Inferior parietal cortex (tissue), 1 donor: ENCODE measurements at regions not wholly inside any gene's neighbourhood (a gene's known extent, or its start where the extent isn't known, plus 50 kb on each side); places are given as distances from the start of the nearest gene placed in this dataset.

Experiments
- DNase-seq: peaks from one replicate; pipeline ENCODE4 v3.0.0-alpha.2; 2016; ENCODE audit errors: extremely low spot score

- no peak for DNase-seq
Observed at GRCh38 chr1:96964761-96965160, 243.2 kb downstream of the PTBP2 start.

GRCh38 chr1:96966536-96967138, 245.1 kb downstream of the PTBP2 start:
- peak; percentile 91 for DNase-seq

- DNase-seq = no peak
Observed at GRCh38 chr1:96967311-96967710, 245.7 kb downstream of the PTBP2 start.

GRCh38 chr1:96968541-96968940, 247.0 kb downstream of the PTBP2 start:
- DNase-seq = peak; percentile 32

- no peak for DNase-seq
Observed at GRCh38 chr1:96968983-96969382, 247.4 kb downstream of the PTBP2 start.

- DNase-seq = no peak
Observed at GRCh38 chr1:96969656-96970163, 248.1 kb downstream of the PTBP2 start.

GRCh38 chr1:96971439-96971838, 249.9 kb downstream of the PTBP2 start:
- DNase-seq = no peak

- no peak for DNase-seq
Observed at GRCh38 chr1:96971849-96972602, 250.4 kb downstream of the PTBP2 start.

GRCh38 chr1:96973605-96974004, 252.0 kb downstream of the PTBP2 start:
- DNase-seq = no peak

GRCh38 chr1:96978444-96978843, 256.9 kb downstream of the PTBP2 start:
- no peak for DNase-seq

- no peak for DNase-seq
Observed at GRCh38 chr1:96978901-96979300, 257.3 kb downstream of the PTBP2 start.

- DNase-seq = no peak
Observed at GRCh38 chr1:96979304-96980268, 258.0 kb downstream of the PTBP2 start.

- DNase-seq = no peak
Observed at GRCh38 chr1:96980448-96980847, 258.9 kb downstream of the PTBP2 start.

- DNase-seq = no peak
Observed at GRCh38 chr1:96981181-96981580, 259.6 kb downstream of the PTBP2 start.

- DNase-seq = no peak
Observed at GRCh38 chr1:96982118-96982517, 260.5 kb downstream of the PTBP2 start.

GRCh38 chr1:96983866-96984265, 262.3 kb downstream of the PTBP2 start:
- no peak for DNase-seq

GRCh38 chr1:96987186-96987703, 265.7 kb downstream of the PTBP2 start:
- DNase-seq = no peak

- DNase-seq = no peak
Observed at GRCh38 chr1:96989302-96989701, 267.7 kb downstream of the PTBP2 start.

- DNase-seq = no peak
Observed at GRCh38 chr1:96990136-96990535, 268.6 kb downstream of the PTBP2 start.

GRCh38 chr1:96991261-96991660, 269.7 kb downstream of the PTBP2 start:
- DNase-seq = no peak

- no peak for DNase-seq
Observed at GRCh38 chr1:96992871-96993270, 271.3 kb downstream of the PTBP2 start.

GRCh38 chr1:96995351-96995750, 273.8 kb downstream of the PTBP2 start:
- DNase-seq = no peak
